H9 (cell line): ENCODE measurements at regions not wholly inside any gene's neighbourhood (a gene's known extent, or its start where the extent isn't known, plus 50 kb on each side); places are given as distances from the start of the nearest gene placed in this dataset.

Experiments used
- DNase-seq: peaks from one replicate; pipeline ENCODE4 v3.0.0-alpha.2; 2017
- H2AFZ ChIP-seq: one replicate; pipeline ENCODE4 v1.6.1; 2013; ENCODE audit warnings: mild to moderate bottlenecking, low read length, control low read depth, moderate library complexity
- H2AK5ac ChIP-seq: 2 replicates; pipeline ENCODE4 v1.6.1; 2013; ENCODE audit warnings: low read length, control low read depth, mixed read lengths; ENCODE audit not compliant: insufficient read length
- H2BK120ac ChIP-seq: one replicate; pipeline ENCODE4 v1.6.1; 2013; ENCODE audit warnings: low read depth, mild to moderate bottlenecking, low read length, control low read depth, inconsistent platforms; ENCODE audit not compliant: poor library complexity, severe bottlenecking
- H2BK12ac ChIP-seq: 2 replicates; pipeline ENCODE4 v1.6.1; 2013; ENCODE audit warnings: low read length, control low read depth, mixed read lengths, low read depth; ENCODE audit not compliant: insufficient read length
- H2BK15ac ChIP-seq: 2 replicates; pipeline ENCODE4 v1.6.1; 2013; ENCODE audit warnings: low read depth, low read length, control low read depth
- H2BK20ac ChIP-seq: one replicate; pipeline ENCODE4 v1.6.1; 2013; ENCODE audit warnings: low read depth, mild to moderate bottlenecking, low read length, control low read depth, inconsistent platforms; ENCODE audit not compliant: poor library complexity, severe bottlenecking
- H2BK5ac ChIP-seq: 2 replicates; pipeline ENCODE4 v1.6.1; 2013; ENCODE audit warnings: low read length, control low read depth, mixed read lengths; ENCODE audit not compliant: insufficient read length
- H3K14ac ChIP-seq: 2 replicates; pipeline ENCODE4 v1.6.1; 2013; ENCODE audit warnings: low read length, control low read depth; ENCODE audit not compliant: insufficient read depth
- H3K18ac ChIP-seq: 2 replicates; pipeline ENCODE4 v1.6.1; 2013; ENCODE audit warnings: low read depth, mild to moderate bottlenecking, mixed read lengths, low read length, control low read depth; ENCODE audit not compliant: insufficient read length
- H3K23ac ChIP-seq: 2 replicates; pipeline ENCODE4 v1.6.1; 2013; ENCODE audit warnings: low read length, control low read depth, mixed read lengths, low read depth; ENCODE audit not compliant: insufficient read length
- H3K23me2 ChIP-seq: 2 replicates; pipeline ENCODE4 v1.6.1; 2013; ENCODE audit warnings: low read depth, mild to moderate bottlenecking, mixed read lengths, low read length, control low read depth; ENCODE audit not compliant: insufficient read length, poor library complexity, severe bottlenecking
- H3K27ac ChIP-seq: 2 replicates; pipeline ENCODE4 v1.5.1; 2013; ENCODE audit warnings: low read length, control low read depth, mixed read lengths, low read depth; ENCODE audit not compliant: insufficient read length
- H3K27me3 ChIP-seq: 2 replicates; pipeline ENCODE4 v1.6.1; 2013; ENCODE audit warnings: low read length, control low read depth, inconsistent platforms; ENCODE audit not compliant: insufficient read depth
- H3K4ac ChIP-seq: 2 replicates; pipeline ENCODE4 v1.6.1; 2013; ENCODE audit warnings: low read depth, mild to moderate bottlenecking, control low read depth, inconsistent platforms, low read length, moderate library complexity
- H3K4me1 ChIP-seq: 2 replicates; pipeline ENCODE4 v1.6.1; 2013; ENCODE audit warnings: low read length, control low read depth, inconsistent platforms; ENCODE audit not compliant: insufficient read depth
- H3K4me2 ChIP-seq: 2 replicates; pipeline ENCODE4 v1.6.1; 2013; ENCODE audit warnings: low read length, control low read depth, mixed read lengths; ENCODE audit not compliant: insufficient read length, insufficient read depth
- H3K56ac ChIP-seq: 2 replicates; pipeline ENCODE4 v1.6.1; 2013; ENCODE audit warnings: low read depth, mild to moderate bottlenecking, mixed read lengths, low read length, control low read depth; ENCODE audit not compliant: insufficient read length
- H3K79me1 ChIP-seq: 2 replicates; pipeline ENCODE4 v1.6.1; 2013; ENCODE audit warnings: low read depth, mild to moderate bottlenecking, moderate library complexity, low read length, control low read depth, inconsistent platforms; ENCODE audit not compliant: insufficient read depth, poor library complexity, severe bottlenecking
- H3K79me2 ChIP-seq: 2 replicates; pipeline ENCODE4 v1.6.1; 2013; ENCODE audit warnings: low read length, control low read depth, inconsistent platforms; ENCODE audit not compliant: insufficient read depth
- H3K9ac ChIP-seq: 2 replicates; pipeline ENCODE4 v1.6.1; 2013; ENCODE audit warnings: low read length, control low read depth, mixed read lengths; ENCODE audit not compliant: insufficient read length; ENCODE audit errors: extremely low read depth
- H3K9me3 ChIP-seq: one replicate; pipeline ENCODE4 v1.6.1; 2013; ENCODE audit warnings: low read depth, low read length, inconsistent platforms; ENCODE audit not compliant: control insufficient read depth
- H3T11ph ChIP-seq: one replicate; pipeline ENCODE4 v1.6.1; 2013; ENCODE audit warnings: mild to moderate bottlenecking, low read length, control low read depth, inconsistent platforms
- H4K20me1 ChIP-seq: one replicate; pipeline ENCODE4 v1.6.1; 2013; ENCODE audit not compliant: control insufficient read depth, insufficient read length, insufficient read depth
- H4K5ac ChIP-seq: 2 replicates; pipeline ENCODE4 v1.6.1; 2013; ENCODE audit warnings: low read depth, mild to moderate bottlenecking, mixed read lengths, low read length, control low read depth; ENCODE audit not compliant: insufficient read length
- H4K8ac ChIP-seq: replicated peaks from 2 replicates; pipeline ENCODE4 v1.6.1; 2013; ENCODE audit warnings: low read length, control low read depth, mixed read lengths, low read depth; ENCODE audit not compliant: insufficient read length
- H4K91ac ChIP-seq: 2 replicates; pipeline ENCODE4 v1.6.1; 2013; ENCODE audit warnings: low read depth, mild to moderate bottlenecking, moderate library complexity, mixed read lengths, low read length, control low read depth; ENCODE audit not compliant: insufficient read length
- H3K27ac Mint-ChIP-seq, 3 experiments: 2 replicates in 2 of 3; 3 replicates in 1 of 3; pipeline ENCODE4 v1.8.0; 2020 to 2021; ENCODE audit warnings: mixed read lengths in 3 of 3, mild to moderate bottlenecking in 1 of 3, moderate library complexity in 1 of 3
- H3K27me3 Mint-ChIP-seq: 2 replicates; pipeline ENCODE4 v1.8.0; 2021; ENCODE audit warnings: low read depth, mild to moderate bottlenecking, moderate library complexity, mixed read lengths
- H3K36me3 Mint-ChIP-seq, 3 experiments: 2 replicates in 2 of 3; 3 replicates in 1 of 3; pipeline ENCODE4 v1.8.0; 2020 to 2021; ENCODE audit warnings: low read depth in 3 of 3, mixed read lengths in 3 of 3; ENCODE audit not compliant: insufficient read depth in 1 of 3
- H3K4me1 Mint-ChIP-seq, 2 experiments: 2 replicates each; pipeline ENCODE4 v1.8.0; 2020; ENCODE audit warnings: mixed read lengths in 2 of 2
- H3K4me3 Mint-ChIP-seq, 2 experiments: 2 replicates in 1 of 2; 3 replicates in 1 of 2; pipeline ENCODE4 v1.8.0; 2020 to 2021; ENCODE audit warnings: mild to moderate bottlenecking in 2 of 2, mixed read lengths in 2 of 2, moderate library complexity in 1 of 2
- H3K9me3 Mint-ChIP-seq, 2 experiments: 2 replicates in 1 of 2; 3 replicates in 1 of 2; pipeline ENCODE4 v1.8.0; 2020; ENCODE audit warnings: mild to moderate bottlenecking in 2 of 2, mixed read lengths in 2 of 2, moderate library complexity in 1 of 2
- WGBS: extraction: QIAGEN DNeasy Blood & Tissue Kit; methylation state at CpG from one replicate; pipeline ENCODE4 v1.1.7; 2013; ENCODE audit warnings: missing lambda C conversion rate, low lambda C conversion rate, mixed read lengths; ENCODE audit not compliant: insufficient read length; ENCODE audit errors: extremely low coverage; 5-methylcytosine and 5-hydroxymethylcytosine counted together
- TF ChIP-seq, protein P1 (sequence below): fragments of 200-600 bp; sonication (generic); conservative IDR thresholded peaks from 3 replicates; pipeline ENCODE4 v1.8.0; 2021; ENCODE audit warnings: antibody characterized with exemption, mild to moderate bottlenecking

DNA sequence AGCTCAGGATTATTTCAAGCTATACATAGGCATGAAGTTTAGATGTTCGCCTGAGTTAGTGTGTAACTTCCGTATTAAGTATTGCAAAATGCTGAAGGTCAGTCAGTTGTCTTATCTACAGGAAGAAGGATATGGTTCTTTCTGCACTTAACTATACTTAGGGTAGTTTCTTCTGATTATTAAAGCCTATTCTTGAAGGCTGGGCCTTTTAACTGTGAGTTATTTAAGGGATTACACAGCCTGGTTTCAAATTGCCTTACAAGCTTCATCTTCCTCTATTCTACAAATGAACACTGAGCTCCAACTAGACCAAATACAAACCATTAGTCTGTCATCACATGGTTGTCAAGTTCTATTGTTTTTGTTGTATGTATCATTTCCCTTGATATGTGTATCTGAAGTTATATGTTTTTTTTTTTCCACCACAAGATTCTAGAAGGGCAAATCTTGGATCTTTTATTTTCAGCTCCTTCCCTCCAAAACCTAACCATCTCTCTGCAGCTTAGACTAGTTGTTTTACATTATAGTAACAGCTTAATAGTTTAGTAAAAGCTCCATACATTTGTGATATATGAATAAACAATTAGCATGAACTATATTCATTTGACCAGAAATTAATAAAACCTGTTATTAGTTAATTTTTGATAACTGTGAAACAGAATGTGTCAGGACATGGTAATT is 272.9 kb upstream of the KCNMB2 start:
- H2AFZ ChIP-seq = no peak overlapping the region

More for the DNA sequence above, 272.9 kb upstream of the KCNMB2 start:
- no peak overlapping the region for H3K23ac ChIP-seq
- H3K4me2 ChIP-seq = no peak overlapping the region
- H3K56ac ChIP-seq = no peak overlapping the region
- H3T11ph ChIP-seq = no peak overlapping the region
- H3K18ac ChIP-seq = no peak overlapping the region
- H2BK15ac ChIP-seq = no peak overlapping the region
- Mint-ChIP-seq H3K9me3 (no peaks in the 10 kb centered on the region), H3K27me3 (no peaks in the 10 kb centered on the region), H3K4me1 (peaks cover 6% of the 10 kb centered on the region in 2 experiments), H3K4me3 (no peak overlapping the region), H3K27ac (no peak overlapping the region), H3K36me3 (no peaks in the 10 kb centered on the region)
- WGBS = no CpG with 5 or more reads among the region's 2 CpGs
- no peak overlapping the region for H3K9ac ChIP-seq
- H3K4me1 ChIP-seq = no peaks in the 10 kb centered on the region
- H3K9me3 ChIP-seq = no peaks in the 10 kb centered on the region
- H2AK5ac ChIP-seq = no peak overlapping the region
- H3K27me3 ChIP-seq = no peaks in the 10 kb centered on the region
- no peaks in the 10 kb centered on the region for H3K23me2 ChIP-seq
- no peak overlapping the region for H4K91ac ChIP-seq
- no peak overlapping the region for H2BK5ac ChIP-seq
- no peak overlapping the region for H4K5ac ChIP-seq
- no peak for DNase-seq
- H3K4ac ChIP-seq = no peak overlapping the region
- TF ChIP-seq, protein P1, sequence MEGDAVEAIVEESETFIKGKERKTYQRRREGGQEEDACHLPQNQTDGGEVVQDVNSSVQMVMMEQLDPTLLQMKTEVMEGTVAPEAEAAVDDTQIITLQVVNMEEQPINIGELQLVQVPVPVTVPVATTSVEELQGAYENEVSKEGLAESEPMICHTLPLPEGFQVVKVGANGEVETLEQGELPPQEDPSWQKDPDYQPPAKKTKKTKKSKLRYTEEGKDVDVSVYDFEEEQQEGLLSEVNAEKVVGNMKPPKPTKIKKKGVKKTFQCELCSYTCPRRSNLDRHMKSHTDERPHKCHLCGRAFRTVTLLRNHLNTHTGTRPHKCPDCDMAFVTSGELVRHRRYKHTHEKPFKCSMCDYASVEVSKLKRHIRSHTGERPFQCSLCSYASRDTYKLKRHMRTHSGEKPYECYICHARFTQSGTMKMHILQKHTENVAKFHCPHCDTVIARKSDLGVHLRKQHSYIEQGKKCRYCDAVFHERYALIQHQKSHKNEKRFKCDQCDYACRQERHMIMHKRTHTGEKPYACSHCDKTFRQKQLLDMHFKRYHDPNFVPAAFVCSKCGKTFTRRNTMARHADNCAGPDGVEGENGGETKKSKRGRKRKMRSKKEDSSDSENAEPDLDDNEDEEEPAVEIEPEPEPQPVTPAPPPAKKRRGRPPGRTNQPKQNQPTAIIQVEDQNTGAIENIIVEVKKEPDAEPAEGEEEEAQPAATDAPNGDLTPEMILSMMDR = no peak
- no peaks in the 10 kb centered on the region for H3K79me2 ChIP-seq
- H2BK12ac ChIP-seq = no peak overlapping the region
- no peaks in the 10 kb centered on the region for H4K20me1 ChIP-seq
- H3K14ac ChIP-seq = no peak overlapping the region
- no peak overlapping the region for H2BK20ac ChIP-seq
- H4K8ac ChIP-seq = no peak overlapping the region
- H3K27ac ChIP-seq = no peak overlapping the region
- no peaks in the 10 kb centered on the region for H3K79me1 ChIP-seq
- H2BK120ac ChIP-seq = no peak overlapping the region
